ENCODE measurements at regions not wholly inside any gene's neighbourhood (a gene's known extent, or its start where the extent isn't known, plus 50 kb on each side); places are given as distances from the start of the nearest gene placed in this dataset.
"Not testable (repeated sequence)": the region's sequence is repeated elsewhere in the genome, so short reads cannot be mapped to it uniquely, and the experiment has no call there.

- H3K27me3 ChIP-seq (ENCODE audit: insufficient read depth, low read length, poor library complexity) = no peaks in the 10 kb centered on the region
- no peaks in the 10 kb centered on the region for H3K79me2 ChIP-seq (ENCODE audit: insufficient read depth, low read length)
- no peak overlapping the region for H3K27ac ChIP-seq (ENCODE audit: low read length)
- H3K36me3 ChIP-seq (ENCODE audit: insufficient read depth, low read length) = no peaks in the 10 kb centered on the region
- no peaks in the 10 kb centered on the region for H4K20me1 ChIP-seq (ENCODE audit: insufficient read depth, low read length)
- H3K4me1 ChIP-seq (ENCODE audit: insufficient read depth, low read length) = no peaks in the 10 kb centered on the region
- TF ChIP-seq EZH2 (IDR thresholded peaks at IDR 0.05; ENCODE audit: borderline replicate concordance, low read depth, low read length, severe bottlenecking) = no peak
- TF ChIP-seq, protein P1, sequence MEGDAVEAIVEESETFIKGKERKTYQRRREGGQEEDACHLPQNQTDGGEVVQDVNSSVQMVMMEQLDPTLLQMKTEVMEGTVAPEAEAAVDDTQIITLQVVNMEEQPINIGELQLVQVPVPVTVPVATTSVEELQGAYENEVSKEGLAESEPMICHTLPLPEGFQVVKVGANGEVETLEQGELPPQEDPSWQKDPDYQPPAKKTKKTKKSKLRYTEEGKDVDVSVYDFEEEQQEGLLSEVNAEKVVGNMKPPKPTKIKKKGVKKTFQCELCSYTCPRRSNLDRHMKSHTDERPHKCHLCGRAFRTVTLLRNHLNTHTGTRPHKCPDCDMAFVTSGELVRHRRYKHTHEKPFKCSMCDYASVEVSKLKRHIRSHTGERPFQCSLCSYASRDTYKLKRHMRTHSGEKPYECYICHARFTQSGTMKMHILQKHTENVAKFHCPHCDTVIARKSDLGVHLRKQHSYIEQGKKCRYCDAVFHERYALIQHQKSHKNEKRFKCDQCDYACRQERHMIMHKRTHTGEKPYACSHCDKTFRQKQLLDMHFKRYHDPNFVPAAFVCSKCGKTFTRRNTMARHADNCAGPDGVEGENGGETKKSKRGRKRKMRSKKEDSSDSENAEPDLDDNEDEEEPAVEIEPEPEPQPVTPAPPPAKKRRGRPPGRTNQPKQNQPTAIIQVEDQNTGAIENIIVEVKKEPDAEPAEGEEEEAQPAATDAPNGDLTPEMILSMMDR (IDR thresholded peaks at IDR 0.05; ENCODE audit: borderline replicate concordance, extremely low read depth, low read length, poor library complexity, severe bottlenecking) = no peak
- no peak overlapping the region for H3K9ac ChIP-seq (ENCODE audit: low read depth, low read length)
- ATAC-seq (ENCODE audit: insufficient read depth, low read depth) (no peak), DNase-seq (no peak)
- no peaks in the 10 kb centered on the region for H3K9me3 ChIP-seq (ENCODE audit: insufficient read depth, low read length, severe bottlenecking)
- no peak overlapping the region for H2AFZ ChIP-seq (ENCODE audit: low read depth, low read length)
- H3K4me3 ChIP-seq (ENCODE audit: low read depth in 1 of 2, low read length in 2 of 2) = no peak overlapping the region
- no peak overlapping the region for H3K4me2 ChIP-seq (ENCODE audit: insufficient read depth, low read length)
These were observed 142.9 kb upstream of the ZNF521 start for GRCh38 chr18:25494888-25495287.

- Histone ChIP-seq H3K27me3 (ENCODE audit: insufficient read depth, low read length, poor library complexity) (no peaks in the 10 kb centered on the region), H2AFZ (ENCODE audit: low read depth, low read length) (no peak overlapping the region), H3K36me3 (ENCODE audit: insufficient read depth, low read length) (no peaks in the 10 kb centered on the region), H3K9me3 (ENCODE audit: insufficient read depth, low read length, severe bottlenecking) (no peaks in the 10 kb centered on the region), H4K20me1 (ENCODE audit: insufficient read depth, low read length) (no peaks in the 10 kb centered on the region), H3K4me1 (ENCODE audit: insufficient read depth, low read length) (no peaks in the 10 kb centered on the region), H3K4me3 (ENCODE audit: low read depth in 1 of 2, low read length in 2 of 2) (no peak overlapping the region), H3K9ac (ENCODE audit: low read depth, low read length) (no peak overlapping the region), H3K4me2 (ENCODE audit: insufficient read depth, low read length) (no peak overlapping the region), H3K27ac (ENCODE audit: low read length) (no peak overlapping the region), H3K79me2 (ENCODE audit: insufficient read depth, low read length) (no peaks in the 10 kb centered on the region)
- ATAC-seq (ENCODE audit: insufficient read depth, low read depth) (no peak), DNase-seq (no peak)
- TF ChIP-seq, protein P1 (IDR thresholded peaks at IDR 0.05; ENCODE audit: borderline replicate concordance, extremely low read depth, low read length, poor library complexity, severe bottlenecking) = no peak
- TF ChIP-seq EZH2 (IDR thresholded peaks at IDR 0.05; ENCODE audit: borderline replicate concordance, low read depth, low read length, severe bottlenecking) = no peak
These were observed 141.4 kb upstream of the ZNF521 start for GRCh38 chr18:25493401-25493800.

- H3K9ac ChIP-seq (ENCODE audit: low read depth, low read length) = no peak overlapping the region
- DNase-seq (no peak), ATAC-seq (ENCODE audit: insufficient read depth, low read depth) (no peak)
- H2AFZ ChIP-seq (ENCODE audit: low read depth, low read length) = no peak overlapping the region
- no peaks in the 10 kb centered on the region for H4K20me1 ChIP-seq (ENCODE audit: insufficient read depth, low read length)
- no peaks in the 10 kb centered on the region for H3K4me1 ChIP-seq (ENCODE audit: insufficient read depth, low read length)
- H3K4me3 ChIP-seq (ENCODE audit: low read depth in 1 of 2, low read length in 2 of 2) = no peak overlapping the region
- H3K27me3 ChIP-seq (ENCODE audit: insufficient read depth, low read length, poor library complexity) = no peaks in the 10 kb centered on the region
- H3K79me2 ChIP-seq (ENCODE audit: insufficient read depth, low read length) = no peaks in the 10 kb centered on the region
- TF ChIP-seq, protein P1 (IDR thresholded peaks at IDR 0.05; ENCODE audit: borderline replicate concordance, extremely low read depth, low read length, poor library complexity, severe bottlenecking) = no peak
- no peak for TF ChIP-seq EZH2 (IDR thresholded peaks at IDR 0.05; ENCODE audit: borderline replicate concordance, low read depth, low read length, severe bottlenecking)
- H3K27ac ChIP-seq (ENCODE audit: low read length) = no peak overlapping the region
- no peaks in the 10 kb centered on the region for H3K36me3 ChIP-seq (ENCODE audit: insufficient read depth, low read length)
- no peak overlapping the region for H3K4me2 ChIP-seq (ENCODE audit: insufficient read depth, low read length)
- H3K9me3 ChIP-seq (ENCODE audit: insufficient read depth, low read length, severe bottlenecking) = no peaks in the 10 kb centered on the region
These were observed 138.3 kb upstream of the ZNF521 start for GRCh38 chr18:25490316-25490715.

DNA sequence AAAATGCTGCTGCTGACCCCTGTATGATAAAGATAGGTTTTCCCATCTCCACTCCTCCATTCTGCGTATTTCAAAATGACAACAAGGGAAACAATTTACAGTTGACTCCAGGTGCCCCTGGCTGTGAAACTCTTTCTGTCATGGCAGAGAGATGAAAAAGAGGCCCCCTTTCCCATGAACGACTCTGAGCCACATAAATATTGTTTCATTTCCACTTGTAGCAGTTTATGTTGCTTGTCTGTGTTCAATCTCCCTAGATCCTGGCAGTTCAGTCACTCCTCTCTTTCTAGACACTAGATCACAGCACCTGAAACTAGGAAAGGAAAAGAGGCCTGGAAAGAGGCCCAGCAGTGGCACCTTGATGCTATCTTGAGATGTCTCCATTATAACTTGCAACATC, 121.0 kb upstream of the ZNF521 start:
- no peak for ATAC-seq (ENCODE audit: insufficient read depth, low read depth)
- TF ChIP-seq, protein P1 (IDR thresholded peaks at IDR 0.05; ENCODE audit: borderline replicate concordance, extremely low read depth, low read length, poor library complexity, severe bottlenecking) = no peak
- no peak for TF ChIP-seq EZH2 (IDR thresholded peaks at IDR 0.05; ENCODE audit: borderline replicate concordance, low read depth, low read length, severe bottlenecking)

DNA sequence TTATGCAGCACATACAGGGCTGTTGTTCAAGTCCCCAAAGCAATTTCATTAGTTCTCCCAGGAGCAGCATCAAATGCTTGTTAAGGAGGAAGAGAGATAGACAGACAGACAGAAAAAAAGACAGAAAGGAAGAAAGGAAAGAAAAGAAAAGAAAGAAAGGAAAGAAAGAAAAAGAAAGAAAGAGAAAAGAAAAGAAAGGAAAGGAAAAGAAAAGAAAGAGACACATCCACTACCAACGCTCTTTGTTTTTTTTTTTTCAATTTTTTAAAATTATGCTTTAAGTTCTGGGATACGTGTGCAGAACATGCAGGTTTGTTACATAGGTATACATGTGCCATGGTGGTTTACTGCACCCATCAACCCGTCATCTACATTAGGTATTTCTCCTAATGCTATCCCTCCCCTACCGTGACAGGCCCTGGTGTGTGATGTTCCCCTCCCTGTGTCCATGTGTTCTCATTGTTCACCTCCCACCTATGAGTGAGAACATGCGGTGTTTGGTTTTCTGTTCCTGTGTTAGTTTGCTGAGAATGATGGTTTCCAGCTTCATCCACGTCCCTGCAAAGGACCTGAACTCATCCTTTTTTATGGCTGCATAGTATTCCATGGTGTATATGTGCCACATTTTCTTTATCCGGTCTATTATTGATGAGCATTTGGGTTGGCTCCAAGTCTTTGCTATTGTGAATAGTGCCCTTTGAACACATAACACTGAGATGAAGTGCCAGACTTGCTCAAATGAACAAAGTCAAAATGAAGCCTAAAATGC, 119.0 kb upstream of the ZNF521 start:
- H3K4me3 ChIP-seq (ENCODE audit: low read depth in 1 of 2, low read length in 2 of 2); H3K36me3 ChIP-seq (ENCODE audit: insufficient read depth, low read length); H3K27ac ChIP-seq (ENCODE audit: low read length); H3K4me2 ChIP-seq (ENCODE audit: insufficient read depth, low read length); H3K9ac ChIP-seq (ENCODE audit: low read depth, low read length); DNase-seq; H3K9me3 ChIP-seq (ENCODE audit: insufficient read depth, low read length, severe bottlenecking); H3K4me1 ChIP-seq (ENCODE audit: insufficient read depth, low read length); H4K20me1 ChIP-seq (ENCODE audit: insufficient read depth, low read length); H2AFZ ChIP-seq (ENCODE audit: low read depth, low read length); H3K27me3 ChIP-seq (ENCODE audit: insufficient read depth, low read length, poor library complexity); H3K79me2 ChIP-seq (ENCODE audit: insufficient read depth, low read length); ATAC-seq (ENCODE audit: insufficient read depth, low read depth): not testable (repeated sequence)

More for the DNA sequence above, 121.0 kb upstream of the ZNF521 start:
- no peaks in the 10 kb centered on the region for H4K20me1 ChIP-seq (ENCODE audit: insufficient read depth, low read length)
- H3K4me1 ChIP-seq (ENCODE audit: insufficient read depth, low read length) = no peaks in the 10 kb centered on the region
- no peaks in the 10 kb centered on the region for H3K79me2 ChIP-seq (ENCODE audit: insufficient read depth, low read length)
- no peak for DNase-seq
- no peak overlapping the region for H2AFZ ChIP-seq (ENCODE audit: low read depth, low read length)
- H3K4me3 ChIP-seq (ENCODE audit: low read depth in 1 of 2, low read length in 2 of 2) = no peak overlapping the region
- H3K27me3 ChIP-seq (ENCODE audit: insufficient read depth, low read length, poor library complexity) = no peaks in the 10 kb centered on the region
- no peak overlapping the region for H3K27ac ChIP-seq (ENCODE audit: low read length)
- H3K9ac ChIP-seq (ENCODE audit: low read depth, low read length) = no peak overlapping the region
- no peaks in the 10 kb centered on the region for H3K36me3 ChIP-seq (ENCODE audit: insufficient read depth, low read length)
- no peaks in the 10 kb centered on the region for H3K9me3 ChIP-seq (ENCODE audit: insufficient read depth, low read length, severe bottlenecking)
- H3K4me2 ChIP-seq (ENCODE audit: insufficient read depth, low read length) = no peak overlapping the region
